Suprapubic skin (tissue), 4 donors: ENCODE measurements at regions not wholly inside any gene's neighbourhood (a gene's known extent, or its start where the extent isn't known, plus 50 kb on each side); places are given as distances from the start of the nearest gene placed in this dataset.

ENCODE experiments used
- EP300 ChIP-seq: sonication (generic); formaldehyde crosslinking; IDR thresholded peaks from one replicate; pipeline ENCODE4 v1.6.1; 2017; ENCODE audit warnings: antibody characterized with exemption
- POLR2A ChIP-seq, 2 donors: fragments of 450-650 bp; IDR thresholded peaks; one replicate each; pipeline ENCODE4 v1.6.1; 2017; ENCODE audit warnings: antibody characterized with exemption in 2 of 2, mild to moderate bottlenecking in 2 of 2, moderate library complexity in 2 of 2
- POLR2AphosphoS5 ChIP-seq, 3 donors: sonication (generic); formaldehyde crosslinking; IDR thresholded peaks; one replicate each; pipeline ENCODE4 v1.6.1; 2017; ENCODE audit warnings: antibody characterized with exemption in 3 of 3
- TF ChIP-seq, protein P1 (sequence below), 2 donors: fragments of 200-600 bp in 1 of 2; fragments of 450-650 bp in 1 of 2; sonication (generic) in 1 of 2; IDR thresholded peaks; one replicate each; pipeline ENCODE4 v1.5.1; 2016 to 2019; ENCODE audit warnings: antibody characterized with exemption in 2 of 2, mild to moderate bottlenecking in 1 of 2, moderate library complexity in 1 of 2

DNA sequence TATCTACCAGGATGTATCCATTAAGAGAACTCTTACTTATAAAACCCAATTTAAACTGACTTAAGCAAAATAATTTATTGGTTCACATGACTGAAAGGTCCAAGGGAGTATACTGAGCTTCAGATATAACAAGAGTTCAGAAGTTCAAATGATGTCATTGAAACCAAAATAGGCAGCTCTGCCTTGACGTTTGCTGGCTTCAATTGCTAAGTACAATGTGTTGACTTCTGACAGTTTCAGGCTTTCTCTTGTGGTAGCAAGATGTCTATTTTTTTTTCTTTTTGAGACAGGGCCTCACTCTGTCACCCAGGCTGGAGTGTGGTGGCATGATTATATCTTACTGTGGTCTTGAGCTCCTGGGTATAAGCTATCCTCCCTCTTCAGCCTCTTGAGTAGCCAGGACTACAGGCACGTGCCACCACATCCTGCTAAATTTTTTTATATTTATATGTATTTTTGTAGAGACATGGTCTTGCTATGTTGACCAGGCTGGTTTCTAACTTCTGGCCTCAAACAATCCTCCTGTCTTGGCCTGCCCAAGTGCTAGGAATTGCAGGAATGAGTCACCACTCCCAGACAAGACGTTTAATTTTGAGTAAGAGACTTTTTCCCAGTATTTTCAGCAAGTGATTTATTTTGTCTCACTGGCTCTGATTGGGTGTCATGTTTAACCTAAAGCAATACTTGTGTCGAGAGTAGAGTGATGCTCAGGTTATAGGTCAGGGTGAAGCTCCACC, 184.8 kb downstream of the NR4A2 start:
- TF ChIP-seq, protein P1, sequence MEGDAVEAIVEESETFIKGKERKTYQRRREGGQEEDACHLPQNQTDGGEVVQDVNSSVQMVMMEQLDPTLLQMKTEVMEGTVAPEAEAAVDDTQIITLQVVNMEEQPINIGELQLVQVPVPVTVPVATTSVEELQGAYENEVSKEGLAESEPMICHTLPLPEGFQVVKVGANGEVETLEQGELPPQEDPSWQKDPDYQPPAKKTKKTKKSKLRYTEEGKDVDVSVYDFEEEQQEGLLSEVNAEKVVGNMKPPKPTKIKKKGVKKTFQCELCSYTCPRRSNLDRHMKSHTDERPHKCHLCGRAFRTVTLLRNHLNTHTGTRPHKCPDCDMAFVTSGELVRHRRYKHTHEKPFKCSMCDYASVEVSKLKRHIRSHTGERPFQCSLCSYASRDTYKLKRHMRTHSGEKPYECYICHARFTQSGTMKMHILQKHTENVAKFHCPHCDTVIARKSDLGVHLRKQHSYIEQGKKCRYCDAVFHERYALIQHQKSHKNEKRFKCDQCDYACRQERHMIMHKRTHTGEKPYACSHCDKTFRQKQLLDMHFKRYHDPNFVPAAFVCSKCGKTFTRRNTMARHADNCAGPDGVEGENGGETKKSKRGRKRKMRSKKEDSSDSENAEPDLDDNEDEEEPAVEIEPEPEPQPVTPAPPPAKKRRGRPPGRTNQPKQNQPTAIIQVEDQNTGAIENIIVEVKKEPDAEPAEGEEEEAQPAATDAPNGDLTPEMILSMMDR (IDR thresholded peaks at IDR 0.05), result no peak
- TF ChIP-seq EP300 (no peak), POLR2A (IDR thresholded peaks at IDR 0.05) (no peak), POLR2AphosphoS5 (IDR thresholded peaks at IDR 0.05) (no peak)
